GM20431 (cell line): ENCODE measurements at regions not wholly inside any gene's neighbourhood (a gene's known extent, or its start where the extent isn't known, plus 50 kb on each side); places are given as distances from the start of the nearest gene placed in this dataset.
"Not testable (repeated sequence)": the region's sequence is repeated elsewhere in the genome, so short reads cannot be mapped to it uniquely, and the experiment has no call there.

Source experiments
- in situ Hi-C: fragments of 300-500 bp; cut with MseI, MboI; formaldehyde crosslinking; loops from one replicate; pipeline ENCODE4 v1.15.0; 2020; ENCODE audit warnings: low sequenced_read_pairs; ENCODE audit not compliant: unreplicated experiment

DNA sequence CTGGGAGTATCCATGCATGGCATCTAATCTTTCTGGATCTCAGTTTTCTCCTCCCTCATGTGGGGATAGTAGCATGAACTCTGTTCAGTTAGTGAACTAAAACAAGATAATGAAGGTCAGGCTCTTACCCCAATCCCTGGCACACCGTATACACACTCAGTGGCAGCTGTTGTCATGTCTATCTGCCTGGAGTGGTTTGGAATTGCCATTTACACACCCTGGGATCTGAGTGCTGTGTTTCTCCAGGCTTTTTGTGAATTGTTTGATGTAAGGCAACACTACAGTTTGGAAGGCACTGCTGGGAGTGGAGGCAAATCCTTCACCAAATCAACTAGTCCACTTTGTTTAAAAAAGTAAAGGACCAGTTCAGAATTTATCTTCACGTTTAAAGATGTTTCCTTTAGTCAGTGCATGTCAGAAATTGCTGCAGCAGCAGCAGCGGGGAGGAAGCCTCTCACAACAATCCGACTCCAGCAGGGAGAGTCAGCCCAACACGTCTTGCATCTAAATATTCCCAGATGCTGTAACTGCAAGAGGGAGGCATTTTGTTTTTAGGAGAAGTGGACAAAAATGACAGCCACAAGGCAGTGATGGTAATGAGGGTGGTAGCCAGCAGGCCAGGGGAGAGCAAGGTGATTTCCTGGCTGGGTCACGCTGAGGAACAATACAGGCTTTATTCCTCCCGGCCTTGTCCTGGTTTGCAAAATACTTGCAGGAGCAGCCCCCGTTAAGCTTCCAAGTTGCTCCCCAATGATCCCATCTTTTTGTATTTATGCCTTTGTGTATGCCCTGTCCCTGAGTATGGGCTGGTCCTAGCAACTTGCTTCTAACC is 128.5 kb upstream of the LRIG1 start:
- in situ Hi-C loops = no loop called here

DNA sequence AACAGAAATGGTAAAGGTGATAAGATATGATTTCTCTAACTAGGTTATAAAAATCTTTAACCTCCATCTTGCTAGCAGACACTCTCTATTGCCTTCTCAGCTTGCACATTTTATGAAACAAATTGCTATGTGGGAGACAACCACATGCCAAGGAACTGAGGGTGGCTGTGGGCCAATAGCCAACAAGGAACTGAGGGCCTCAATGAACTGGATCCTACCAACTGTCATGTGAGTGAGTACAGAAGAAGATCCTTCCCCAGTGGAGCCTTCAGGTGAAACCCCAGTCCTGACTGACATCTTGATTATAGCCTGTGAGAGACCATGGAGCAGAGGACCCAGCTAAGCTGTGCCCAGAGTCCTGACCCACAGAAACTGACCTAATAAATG is 129.2 kb upstream of the LRIG1 start:
- in situ Hi-C loops = no loop called here

DNA sequence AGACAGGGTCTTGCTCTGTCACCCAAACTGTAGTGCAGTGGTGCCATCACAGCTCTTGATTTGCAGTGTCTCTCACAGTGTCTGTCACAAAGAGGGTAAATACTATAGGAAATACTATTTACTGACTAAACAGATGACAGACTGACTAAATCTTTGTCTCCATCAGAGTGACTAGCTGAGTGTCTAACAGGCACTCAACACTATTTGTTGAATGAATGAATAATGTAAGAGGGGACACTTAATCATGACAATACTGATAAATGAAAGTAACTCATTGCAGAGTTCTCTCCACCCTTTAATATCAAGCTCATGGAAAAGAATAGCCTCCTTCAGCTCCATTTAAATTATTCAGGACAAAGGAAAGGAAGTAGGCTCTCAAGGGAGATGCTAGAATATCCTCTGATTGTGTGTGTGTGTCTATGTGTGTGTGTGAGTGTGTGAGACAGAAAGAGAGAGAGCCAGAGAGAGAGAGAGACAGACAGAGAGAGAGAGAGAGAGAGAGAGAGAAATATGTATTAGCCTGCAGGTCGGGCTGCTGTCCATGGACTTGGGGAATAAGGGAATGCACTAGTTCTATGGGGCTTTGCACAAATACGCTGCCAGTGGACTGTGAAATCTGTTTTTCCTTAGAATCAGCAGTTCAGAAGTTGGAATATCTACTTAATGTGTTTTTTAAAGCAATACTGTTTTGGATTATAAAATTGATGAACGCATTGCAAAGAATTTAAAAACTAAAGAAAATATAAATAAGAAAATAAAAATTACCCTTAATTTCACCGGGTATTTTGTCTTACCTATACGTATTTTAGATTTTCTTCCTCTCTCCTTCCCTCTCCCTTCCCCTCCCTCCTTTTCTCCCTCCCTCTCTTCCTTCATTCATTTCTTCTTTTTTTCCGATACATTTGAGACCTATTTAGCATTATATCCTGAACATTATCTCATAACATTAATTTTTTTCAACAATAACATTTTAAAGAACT is 132.9 kb upstream of the LRIG1 start:
- in situ Hi-C loops = no loop called here

DNA sequence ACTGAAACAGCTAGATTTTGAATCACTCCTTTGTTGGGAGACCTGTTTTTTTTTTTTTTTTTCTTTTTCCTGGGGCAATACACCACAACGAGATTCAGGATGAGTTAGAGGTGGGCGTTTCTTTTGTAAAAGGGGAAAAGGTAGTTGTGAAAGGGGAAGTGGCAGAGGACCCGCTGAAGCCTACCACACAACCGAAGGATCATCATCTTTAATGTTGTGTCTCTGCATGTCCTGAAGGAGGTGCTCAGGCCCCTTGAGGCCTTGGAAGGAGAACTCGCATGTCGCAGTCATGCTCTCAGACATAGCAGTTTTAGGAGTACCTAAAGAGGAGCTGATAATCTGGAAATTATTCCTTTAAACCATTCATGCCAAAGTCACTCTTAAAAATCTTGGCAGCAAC is 137.9 kb upstream of the LRIG1 start:
- in situ Hi-C loops = no loop called here

DNA sequence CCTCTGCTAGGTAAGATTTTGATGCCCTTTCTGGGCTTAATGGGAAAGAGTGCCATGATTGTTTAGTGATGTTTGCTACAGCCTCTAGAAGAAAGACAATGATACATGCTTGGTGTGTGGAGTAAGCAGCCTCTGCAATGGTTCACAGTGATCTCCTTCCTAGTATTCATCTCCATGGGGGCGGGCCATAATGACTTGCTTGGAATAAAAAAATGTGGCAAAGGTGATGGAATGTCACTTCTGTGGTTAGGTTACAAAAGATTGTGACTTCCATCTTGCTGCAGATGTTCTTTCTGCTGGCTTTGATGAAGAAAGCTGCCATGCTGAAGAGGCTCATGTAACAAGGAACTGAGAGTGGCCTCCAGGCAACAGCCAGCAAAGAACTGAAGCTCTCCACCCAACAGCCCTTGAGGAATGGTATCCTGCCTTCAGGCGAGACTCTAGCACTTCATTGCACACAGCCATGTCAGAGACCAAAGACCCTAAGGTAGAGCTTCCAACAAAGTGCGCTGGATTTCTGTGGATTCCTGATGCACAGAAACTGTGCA is 139.1 kb upstream of the LRIG1 start:
- in situ Hi-C loops = no loop called here

GRCh38 chr3:66642019-66642418 is 141.2 kb upstream of the LRIG1 start:
- in situ Hi-C loops = no loop called here

DNA sequence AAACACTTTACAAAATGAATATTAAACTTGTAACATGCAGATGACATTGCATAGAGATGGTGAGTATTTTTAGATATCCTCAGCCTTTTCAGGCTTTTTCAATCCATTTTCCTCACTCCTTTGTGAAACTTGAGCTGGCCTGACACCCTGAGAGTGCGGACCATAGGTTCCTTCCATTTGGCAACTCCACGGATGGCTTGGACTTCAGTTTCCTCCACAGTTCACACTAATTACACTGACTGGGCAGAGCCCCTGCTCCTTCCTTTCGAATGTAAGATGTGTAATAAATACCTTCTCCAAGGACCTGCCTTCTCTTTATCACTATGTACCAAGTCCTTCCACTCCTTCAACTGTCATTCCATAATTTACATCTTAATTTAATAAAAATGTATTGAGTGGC is 141.7 kb upstream of the LRIG1 start:
- in situ Hi-C loops = no loop called here

GRCh38 chr3:66644549-66644948 is 143.7 kb upstream of the LRIG1 start:
- in situ Hi-C loops = no loop called here

DNA sequence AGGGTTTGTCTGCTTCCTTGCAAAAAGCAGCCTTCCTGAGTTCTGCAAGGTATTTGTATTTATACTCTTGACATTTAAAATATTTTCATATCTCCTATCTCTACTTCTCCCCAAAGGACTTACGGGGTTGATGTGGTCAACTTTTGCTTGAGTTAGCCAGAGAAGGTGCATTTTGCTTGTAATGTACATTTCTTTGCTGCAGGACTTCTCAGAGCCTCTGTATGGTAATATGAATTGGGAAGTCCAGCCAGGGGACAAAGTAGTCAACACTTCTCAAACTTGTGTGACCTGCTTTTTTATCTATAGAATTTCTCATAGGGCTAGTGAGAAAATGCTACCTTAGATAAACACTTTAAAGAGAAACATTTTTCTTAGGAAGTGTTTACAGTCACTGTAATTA is 148.2 kb upstream of the LRIG1 start:
- in situ Hi-C loops = no loop called here

GRCh38 chr3:66651520-66651919 is 150.7 kb upstream of the LRIG1 start:
- in situ Hi-C loops = not testable (repeated sequence)

DNA sequence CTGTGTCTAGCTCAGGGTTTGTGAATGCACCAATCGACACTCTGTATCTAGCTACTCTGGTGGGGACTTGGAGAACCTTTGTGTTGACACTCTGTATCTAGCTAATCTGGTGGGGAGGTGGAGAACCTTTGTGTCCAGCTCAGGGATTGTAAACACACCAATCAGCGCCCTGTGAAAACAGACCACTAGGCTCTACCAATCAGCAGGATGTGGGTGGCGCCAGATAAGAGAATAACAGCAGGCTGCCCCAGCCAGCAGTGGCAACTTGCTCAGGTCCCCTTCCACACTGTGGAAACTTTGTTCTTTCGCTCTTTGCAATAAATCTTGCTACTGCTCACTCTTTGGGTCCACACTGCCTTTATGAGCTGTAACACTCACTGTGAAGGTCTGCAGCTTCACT is 151.3 kb upstream of the LRIG1 start:
- in situ Hi-C loops = not testable (repeated sequence)

DNA sequence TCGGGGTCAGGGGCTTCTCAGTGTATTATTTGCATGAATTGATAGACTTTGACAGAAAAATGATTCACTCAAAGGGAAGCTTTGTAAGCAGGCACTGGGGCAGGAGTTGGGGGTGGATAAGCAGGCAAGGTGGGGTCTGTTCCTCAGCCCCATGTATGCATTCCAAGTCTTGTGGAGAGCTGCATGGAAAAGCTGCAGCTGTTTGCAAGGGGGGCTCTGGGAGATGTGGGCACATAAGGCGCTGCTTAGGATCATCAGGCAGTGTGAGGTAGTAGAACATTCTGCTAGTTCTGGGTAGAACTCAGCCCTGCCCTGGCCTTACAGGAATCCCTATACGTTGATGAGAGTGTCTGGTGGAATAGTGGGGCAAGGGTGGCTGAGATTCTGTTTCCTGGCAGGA is 154.2 kb upstream of the LRIG1 start:
- in situ Hi-C loops = no loop called here

DNA sequence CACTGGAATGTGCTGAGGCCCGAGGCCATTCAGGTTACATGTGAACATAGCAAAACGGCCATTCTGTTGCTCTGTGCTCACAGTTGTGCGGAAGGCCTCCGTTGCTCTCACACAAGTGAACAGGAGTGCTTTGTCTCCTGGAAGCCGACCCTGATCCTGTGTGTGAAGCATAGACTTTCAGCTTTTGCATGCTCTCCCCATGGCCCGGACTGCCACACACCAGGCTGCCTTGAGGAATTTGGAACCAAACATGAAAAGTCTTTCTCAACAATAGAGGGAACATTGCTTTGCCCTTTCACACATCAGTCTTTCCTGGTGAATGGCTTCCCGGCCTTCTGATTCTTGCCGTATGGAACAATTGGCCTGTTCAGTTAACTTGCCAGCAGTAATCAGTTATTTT is 154.8 kb upstream of the LRIG1 start:
- in situ Hi-C loops = no loop called here

- in situ Hi-C loops = no loop called here
Observed at GRCh38 chr3:66656609-66657008, 155.8 kb upstream of the LRIG1 start.

GRCh38 chr3:66659056-66659455 is 158.2 kb upstream of the LRIG1 start:
- in situ Hi-C loops = no loop called here

DNA sequence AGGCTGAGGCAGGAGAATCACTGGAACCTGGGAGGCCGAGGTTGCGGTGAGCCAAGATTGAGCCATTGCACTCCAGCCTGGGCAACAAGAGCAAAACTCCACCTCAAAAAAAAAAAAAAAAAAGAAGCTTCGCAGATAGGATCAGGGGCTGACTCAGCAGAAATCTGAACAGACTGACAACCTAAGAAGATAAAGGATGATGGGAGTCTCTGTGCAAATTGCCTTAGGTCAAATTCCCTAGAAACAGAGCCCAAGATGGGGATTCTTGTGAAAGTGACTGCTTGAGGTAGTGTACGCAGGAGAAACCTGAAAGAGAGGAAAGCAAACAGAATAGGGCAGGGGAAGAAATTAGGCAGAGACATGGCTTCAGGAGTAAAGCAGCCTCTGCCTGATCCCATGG is 160.8 kb upstream of the LRIG1 start:
- in situ Hi-C loops = no loop called here

DNA sequence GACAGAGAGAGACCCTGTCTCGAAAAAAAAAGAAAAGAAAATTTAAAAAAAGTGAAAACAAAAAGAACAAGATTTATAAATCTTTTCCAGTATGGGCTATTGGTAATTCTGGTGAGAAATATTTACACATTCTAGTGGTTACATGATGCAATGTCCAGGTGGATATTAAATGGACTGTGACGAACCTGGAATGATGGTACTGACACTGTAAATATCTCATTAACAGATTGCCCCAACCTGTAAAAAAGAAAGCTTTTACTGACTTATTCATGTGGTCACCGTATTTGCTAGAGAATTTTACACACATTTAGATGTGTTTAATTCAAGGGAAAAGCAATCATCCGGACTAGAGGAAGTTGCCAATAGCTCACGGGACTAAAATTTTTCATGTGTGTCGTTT is 162.1 kb upstream of the LRIG1 start:
- in situ Hi-C loops = no loop called here

- in situ Hi-C loops = no loop called here
Observed at GRCh38 chr3:66665021-66665695, 164.3 kb upstream of the LRIG1 start.

DNA sequence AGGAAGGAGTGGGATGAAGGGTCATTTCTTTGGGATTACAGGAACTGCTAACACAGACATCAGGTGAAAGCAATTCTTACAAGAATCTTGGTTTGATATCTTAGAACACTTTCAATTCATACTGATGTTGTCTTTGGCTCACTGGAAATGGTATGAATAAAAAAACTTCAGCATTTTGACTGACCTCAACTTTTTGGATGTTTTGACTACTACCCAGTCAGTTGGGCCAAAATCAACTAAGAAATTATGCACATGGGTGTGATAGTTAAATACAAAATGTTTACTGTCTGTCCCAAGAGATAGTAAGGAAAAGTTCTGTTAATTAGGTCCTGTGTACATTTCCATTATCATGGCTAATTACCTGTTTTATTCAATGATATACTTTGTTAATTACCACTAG is 165.5 kb upstream of the LRIG1 start:
- in situ Hi-C loops = no loop called here

- in situ Hi-C loops = no loop called here
Observed at GRCh38 chr3:66667263-66667662, 166.4 kb upstream of the LRIG1 start.
